ENCODE measurements at regions not wholly inside any gene's neighbourhood (a gene's known extent, or its start where the extent isn't known, plus 50 kb on each side); places are given as distances from the start of the nearest gene placed in this dataset.
"Not testable (repeated sequence)": the region's sequence is repeated elsewhere in the genome, so short reads cannot be mapped to it uniquely, and the experiment has no call there.

DNA sequence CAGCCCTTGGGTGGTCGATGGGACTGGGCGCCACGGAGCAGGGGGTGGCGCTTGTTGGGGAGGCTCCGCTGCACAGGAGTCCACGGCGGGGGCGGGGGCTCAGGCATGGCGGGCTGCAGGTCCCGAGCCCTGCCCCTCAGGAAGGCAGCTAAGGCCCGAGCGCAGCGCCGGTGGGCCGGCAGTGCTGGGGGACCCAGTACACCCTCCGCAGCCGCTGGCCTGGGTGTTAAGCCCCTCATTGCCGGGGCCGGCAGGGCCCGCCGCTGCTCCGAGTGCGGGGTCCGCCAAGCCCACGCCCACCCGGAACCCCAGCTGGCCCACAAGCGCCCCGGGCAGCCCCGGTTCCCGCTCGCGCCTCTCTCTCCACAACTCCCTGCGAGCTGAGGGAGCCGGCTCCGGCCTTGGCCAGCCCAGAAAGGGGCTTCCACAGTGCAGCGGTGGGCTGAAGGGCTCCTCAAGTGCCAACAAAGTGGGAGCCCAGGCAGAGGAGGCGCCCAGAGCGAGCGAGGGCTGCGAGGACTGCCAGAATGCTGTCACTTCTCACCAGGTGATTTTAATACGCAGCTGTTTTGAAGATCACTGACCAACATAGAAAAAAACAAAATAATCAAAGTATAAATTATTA, 66.1 kb upstream of the NDST4 start:
- not testable (repeated sequence) for TF ChIP-seq CTCF (conservative IDR thresholded peaks at IDR 0.05; ENCODE audit: low read length); EZH2phosphoT487 (IDR thresholded peaks at IDR 0.05; ENCODE audit: borderline replicate concordance)
